ENCODE measurements at regions not wholly inside any gene's neighbourhood (a gene's known extent, or its start where the extent isn't known, plus 50 kb on each side); places are given as distances from the start of the nearest gene placed in this dataset.
A peak's percentile ranks its signal among the peaks of the same experiment; 100 is the strongest.

DNA sequence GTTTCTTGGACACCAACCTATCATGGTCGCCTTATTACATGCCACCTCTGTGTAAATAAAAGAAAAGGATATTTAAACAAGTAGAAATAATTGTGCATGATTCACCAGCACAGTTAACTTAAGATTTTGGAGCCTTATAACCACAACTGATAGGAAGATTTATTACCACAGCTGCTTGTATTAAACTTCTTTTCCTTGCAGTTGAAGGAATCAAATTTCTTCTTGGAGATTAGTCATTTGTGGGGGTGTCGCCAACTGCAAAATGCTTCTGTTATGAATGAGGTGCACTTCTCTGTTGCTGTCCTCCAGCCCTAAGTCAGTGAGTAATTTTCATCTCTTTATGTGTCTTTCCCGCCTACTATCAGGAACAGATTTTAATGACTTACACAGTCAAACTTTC lies 73.3 kb downstream of the OR13H1 start:
- TF ChIP-seq, protein P1, sequence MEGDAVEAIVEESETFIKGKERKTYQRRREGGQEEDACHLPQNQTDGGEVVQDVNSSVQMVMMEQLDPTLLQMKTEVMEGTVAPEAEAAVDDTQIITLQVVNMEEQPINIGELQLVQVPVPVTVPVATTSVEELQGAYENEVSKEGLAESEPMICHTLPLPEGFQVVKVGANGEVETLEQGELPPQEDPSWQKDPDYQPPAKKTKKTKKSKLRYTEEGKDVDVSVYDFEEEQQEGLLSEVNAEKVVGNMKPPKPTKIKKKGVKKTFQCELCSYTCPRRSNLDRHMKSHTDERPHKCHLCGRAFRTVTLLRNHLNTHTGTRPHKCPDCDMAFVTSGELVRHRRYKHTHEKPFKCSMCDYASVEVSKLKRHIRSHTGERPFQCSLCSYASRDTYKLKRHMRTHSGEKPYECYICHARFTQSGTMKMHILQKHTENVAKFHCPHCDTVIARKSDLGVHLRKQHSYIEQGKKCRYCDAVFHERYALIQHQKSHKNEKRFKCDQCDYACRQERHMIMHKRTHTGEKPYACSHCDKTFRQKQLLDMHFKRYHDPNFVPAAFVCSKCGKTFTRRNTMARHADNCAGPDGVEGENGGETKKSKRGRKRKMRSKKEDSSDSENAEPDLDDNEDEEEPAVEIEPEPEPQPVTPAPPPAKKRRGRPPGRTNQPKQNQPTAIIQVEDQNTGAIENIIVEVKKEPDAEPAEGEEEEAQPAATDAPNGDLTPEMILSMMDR (IDR thresholded peaks at IDR 0.05), result no peak

DNA sequence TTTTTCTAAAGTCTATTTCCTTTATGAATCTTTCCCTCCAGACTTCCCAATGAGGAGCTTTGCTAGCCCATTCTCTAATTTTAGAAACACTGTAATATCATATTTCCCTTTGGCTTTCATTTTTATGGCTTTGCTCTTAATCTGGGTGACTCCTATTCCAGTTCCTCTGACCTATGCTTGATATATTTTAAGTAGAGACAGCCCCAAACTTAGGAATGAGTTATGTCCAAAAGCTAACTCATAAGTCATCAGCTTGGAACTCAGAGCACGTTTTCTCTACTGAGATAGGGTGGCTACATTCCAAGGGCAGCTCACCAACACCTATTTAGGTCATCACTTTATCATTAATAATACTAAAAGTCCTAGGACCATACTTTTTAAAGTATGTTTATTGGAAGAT lies 77.8 kb downstream of the OR13H1 start:
- H3K27me3 Mint-ChIP-seq (ENCODE audit: low read depth), result peaks cover 6% of the 10 kb centered on the region
- H3K9me3 Mint-ChIP-seq (ENCODE audit: low read depth), result no peaks in the 10 kb centered on the region
- TF ChIP-seq, protein P1 (IDR thresholded peaks at IDR 0.05), result no peak
- H3K4me3 Mint-ChIP-seq (ENCODE audit: unreplicated experiment), result no peak overlapping the region
- no peaks in the 10 kb centered on the region for H3K36me3 Mint-ChIP-seq (ENCODE audit: low read depth)
- peaks cover 13% of the 10 kb centered on the region for H3K4me1 Mint-ChIP-seq (ENCODE audit: low read depth)
- DNase-seq (ENCODE audit: low spot score), result no peak
- H3K27ac Mint-ChIP-seq (ENCODE audit: unreplicated experiment), result no peak overlapping the region

More for the DNA sequence above, 73.3 kb downstream of the OR13H1 start:
- no peaks in the 10 kb centered on the region for H3K27me3 Mint-ChIP-seq (ENCODE audit: low read depth)
- no peaks in the 10 kb centered on the region for H3K9me3 Mint-ChIP-seq (ENCODE audit: low read depth)
- H3K4me1 Mint-ChIP-seq (ENCODE audit: low read depth), result peaks cover 14% of the 10 kb centered on the region
- no peak for DNase-seq (ENCODE audit: low spot score)
- H3K36me3 Mint-ChIP-seq (ENCODE audit: low read depth), result no peaks in the 10 kb centered on the region
- H3K4me3 Mint-ChIP-seq (ENCODE audit: unreplicated experiment), result no peak overlapping the region
- H3K27ac Mint-ChIP-seq (ENCODE audit: unreplicated experiment), result no peak overlapping the region

DNA sequence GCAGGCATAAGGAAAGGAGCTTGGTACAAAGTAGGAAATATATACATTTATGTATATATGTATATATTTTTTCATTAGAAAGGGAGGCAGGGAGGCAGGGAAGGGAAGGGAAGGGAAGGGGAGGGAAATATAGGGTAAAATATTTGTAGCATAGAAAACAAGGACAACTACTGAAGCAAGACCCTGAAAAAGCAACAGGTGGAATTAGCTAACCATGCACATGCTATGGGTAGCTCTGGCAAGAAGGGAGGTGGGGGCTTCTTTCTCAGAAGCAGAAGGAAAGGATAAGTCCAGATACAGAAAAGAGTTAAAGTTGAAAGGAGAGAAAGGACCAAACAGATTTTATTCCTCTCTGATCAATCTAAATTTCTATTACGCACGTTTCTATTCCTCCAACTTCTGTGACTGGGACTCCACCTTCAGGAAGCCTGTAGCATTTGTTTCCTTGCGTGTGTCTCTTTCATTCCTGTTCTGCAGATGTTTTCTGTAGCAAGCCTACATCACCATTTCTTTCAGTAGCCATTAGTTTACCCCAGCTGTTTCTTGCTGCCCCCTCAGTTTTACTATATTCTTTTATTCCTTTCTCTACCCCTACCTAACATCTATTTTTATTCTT lies 82.9 kb downstream of the OR13H1 start:
- H3K36me3 Mint-ChIP-seq (ENCODE audit: low read depth), result no peaks in the 10 kb centered on the region
- H3K27ac Mint-ChIP-seq (ENCODE audit: unreplicated experiment), result no peak overlapping the region
- no peaks in the 10 kb centered on the region for H3K4me1 Mint-ChIP-seq (ENCODE audit: low read depth)
- TF ChIP-seq, protein P1 (IDR thresholded peaks at IDR 0.05), result peak; percentile 86
- H3K27me3 Mint-ChIP-seq (ENCODE audit: low read depth), result peaks cover 28% of the 10 kb centered on the region
- H3K4me3 Mint-ChIP-seq (ENCODE audit: unreplicated experiment), result no peak overlapping the region
- no peaks in the 10 kb centered on the region for H3K9me3 Mint-ChIP-seq (ENCODE audit: low read depth)
- no peak for DNase-seq (ENCODE audit: low spot score)

DNA sequence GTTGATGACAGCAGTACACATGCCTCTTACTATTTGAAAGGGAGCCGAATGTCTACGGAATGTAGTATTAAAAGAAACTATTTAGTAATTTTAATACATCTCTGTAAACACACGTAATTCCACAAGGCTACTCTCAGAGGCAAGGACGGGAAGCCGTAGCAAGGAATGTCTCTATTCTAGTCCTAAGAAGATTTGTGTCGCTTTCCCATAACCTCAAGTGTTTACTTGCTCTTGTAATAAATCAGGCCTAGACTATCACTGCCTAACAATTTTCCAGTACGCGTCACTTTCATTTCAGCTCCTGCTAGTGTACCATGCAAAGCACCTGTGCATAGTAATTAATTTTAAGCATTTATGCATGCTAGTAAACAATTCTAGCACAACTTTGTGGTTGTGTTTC lies 86.7 kb downstream of the OR13H1 start:
- H3K4me1 Mint-ChIP-seq (ENCODE audit: low read depth), result no peaks in the 10 kb centered on the region
- no peak overlapping the region for H3K4me3 Mint-ChIP-seq (ENCODE audit: unreplicated experiment)
- H3K36me3 Mint-ChIP-seq (ENCODE audit: low read depth), result no peaks in the 10 kb centered on the region

DNA sequence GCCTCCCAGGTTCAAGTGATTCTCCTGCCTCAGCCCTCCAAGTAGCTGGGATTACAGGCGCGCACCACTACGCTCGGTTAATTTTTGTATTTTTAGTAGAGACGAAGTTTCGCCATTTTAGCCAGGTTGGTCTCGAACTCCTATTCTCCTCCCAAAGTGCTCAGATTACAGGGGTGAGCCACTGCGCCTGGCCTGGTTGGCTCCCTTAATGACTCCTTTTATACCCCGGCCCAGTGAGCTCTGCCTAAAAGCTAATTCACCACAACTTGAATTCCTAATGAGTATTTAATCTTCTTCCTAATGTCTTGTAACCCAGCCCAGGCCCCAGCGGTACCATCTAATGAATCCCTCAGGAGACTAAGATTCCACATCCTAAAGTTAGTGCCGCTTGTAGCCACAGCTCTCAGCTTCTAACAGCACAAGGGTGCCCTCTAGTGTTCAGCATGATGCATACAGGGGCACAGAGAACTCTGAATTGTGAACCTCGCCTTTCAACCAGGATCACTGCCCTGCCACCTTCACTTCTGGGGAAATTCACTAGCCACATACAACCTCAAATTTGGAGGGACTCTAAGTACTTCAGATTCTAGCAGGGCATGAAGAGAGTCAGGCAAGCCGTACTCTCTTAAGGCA lies 89.5 kb downstream of the OR13H1 start:
- Mint-ChIP-seq H3K27ac (ENCODE audit: unreplicated experiment) (no peak overlapping the region), H3K9me3 (ENCODE audit: low read depth) (no peaks in the 10 kb centered on the region), H3K27me3 (ENCODE audit: low read depth) (peaks cover 15% of the 10 kb centered on the region), H3K4me3 (ENCODE audit: unreplicated experiment) (no peak overlapping the region), H3K4me1 (ENCODE audit: low read depth) (no peaks in the 10 kb centered on the region), H3K36me3 (ENCODE audit: low read depth) (no peaks in the 10 kb centered on the region)
- TF ChIP-seq, protein P1 (IDR thresholded peaks at IDR 0.05), result peak; percentile 94
- no peak for DNase-seq (ENCODE audit: low spot score)

More for the DNA sequence above, 86.7 kb downstream of the OR13H1 start:
- DNase-seq (ENCODE audit: low spot score), result no peak
- Mint-ChIP-seq H3K9me3 (ENCODE audit: low read depth) (no peaks in the 10 kb centered on the region), H3K27ac (ENCODE audit: unreplicated experiment) (no peak overlapping the region), H3K27me3 (ENCODE audit: low read depth) (peaks cover 25% of the 10 kb centered on the region)
- TF ChIP-seq, protein P1 (IDR thresholded peaks at IDR 0.05), result no peak

All from chondrocyte (in vitro differentiated cells).